Fibroblast of skin of abdomen (primary cell): ENCODE measurements at regions not wholly inside any gene's neighbourhood (a gene's known extent, or its start where the extent isn't known, plus 50 kb on each side); places are given as distances from the start of the nearest gene placed in this dataset.

Experiments
- DNase-seq: peaks from one replicate; pipeline ENCODE4 v3.0.0-alpha.2; 2013

GRCh38 chr9:134502266-134502791 is 139.3 kb upstream of the COL5A1 start:
- DNase-seq, result no peak

- peak; percentile 99 for DNase-seq
These were observed 138.8 kb upstream of the COL5A1 start for GRCh38 chr9:134502809-134503211.

GRCh38 chr9:134503301-134504105 is 138.1 kb upstream of the COL5A1 start:
- no peak for DNase-seq

GRCh38 chr9:134504106-134504385 is 137.6 kb upstream of the COL5A1 start:
- DNase-seq, result no peak

- no peak for DNase-seq
These were observed 136.6 kb upstream of the COL5A1 start for GRCh38 chr9:134505032-134505431.

- DNase-seq, result no peak
These were observed 132.3 kb upstream of the COL5A1 start for GRCh38 chr9:134509281-134509680.

- no peak for DNase-seq
These were observed 131.8 kb upstream of the COL5A1 start for GRCh38 chr9:134509817-134510216.

- DNase-seq, result no peak
These were observed 127.1 kb upstream of the COL5A1 start for GRCh38 chr9:134514503-134514902.

GRCh38 chr9:134515026-134515821 is 126.4 kb upstream of the COL5A1 start:
- no peak for DNase-seq

- no peak for DNase-seq
These were observed 125.1 kb upstream of the COL5A1 start for GRCh38 chr9:134516464-134516863.

- DNase-seq, result no peak
These were observed 124.4 kb upstream of the COL5A1 start for GRCh38 chr9:134517069-134517680.

- DNase-seq, result peak; percentile 68
These were observed 123.5 kb upstream of the COL5A1 start for GRCh38 chr9:134518004-134518606.

- no peak for DNase-seq
These were observed 122.1 kb upstream of the COL5A1 start for GRCh38 chr9:134519375-134520070.

GRCh38 chr9:134521817-134522501 is 119.6 kb upstream of the COL5A1 start:
- no peak for DNase-seq

- no peak for DNase-seq
These were observed 119.1 kb upstream of the COL5A1 start for GRCh38 chr9:134522502-134522848.

- no peak for DNase-seq
These were observed 118.6 kb upstream of the COL5A1 start for GRCh38 chr9:134522976-134523375.

- no peak for DNase-seq
These were observed 116.4 kb upstream of the COL5A1 start for GRCh38 chr9:134525070-134525815.

- DNase-seq, result peak; percentile 64
These were observed 115.6 kb upstream of the COL5A1 start for GRCh38 chr9:134525841-134526583.

- peak; percentile 50 for DNase-seq
These were observed 114.8 kb upstream of the COL5A1 start for GRCh38 chr9:134526584-134527477.
